Stimulated activated CD4-positive, alpha-beta T cell treated with anti-CD3 and anti-CD28 coated beads, Interleukin-4, amount 100 ng/mL, for 4 hours (primary cell): ENCODE measurements at regions not wholly inside any gene's neighbourhood (a gene's known extent, or its start where the extent isn't known, plus 50 kb on each side); places are given as distances from the start of the nearest gene placed in this dataset.
A peak's percentile ranks its signal among the peaks of the same experiment; 100 is the strongest.
"Not testable (repeated sequence)": the region's sequence is repeated elsewhere in the genome, so short reads cannot be mapped to it uniquely, and the experiment has no call there.

ENCODE experiments used
- DNase-seq, 2 experiments: peaks; one replicate each; pipeline ENCODE4 v3.0.0-alpha.2; 2020

DNA sequence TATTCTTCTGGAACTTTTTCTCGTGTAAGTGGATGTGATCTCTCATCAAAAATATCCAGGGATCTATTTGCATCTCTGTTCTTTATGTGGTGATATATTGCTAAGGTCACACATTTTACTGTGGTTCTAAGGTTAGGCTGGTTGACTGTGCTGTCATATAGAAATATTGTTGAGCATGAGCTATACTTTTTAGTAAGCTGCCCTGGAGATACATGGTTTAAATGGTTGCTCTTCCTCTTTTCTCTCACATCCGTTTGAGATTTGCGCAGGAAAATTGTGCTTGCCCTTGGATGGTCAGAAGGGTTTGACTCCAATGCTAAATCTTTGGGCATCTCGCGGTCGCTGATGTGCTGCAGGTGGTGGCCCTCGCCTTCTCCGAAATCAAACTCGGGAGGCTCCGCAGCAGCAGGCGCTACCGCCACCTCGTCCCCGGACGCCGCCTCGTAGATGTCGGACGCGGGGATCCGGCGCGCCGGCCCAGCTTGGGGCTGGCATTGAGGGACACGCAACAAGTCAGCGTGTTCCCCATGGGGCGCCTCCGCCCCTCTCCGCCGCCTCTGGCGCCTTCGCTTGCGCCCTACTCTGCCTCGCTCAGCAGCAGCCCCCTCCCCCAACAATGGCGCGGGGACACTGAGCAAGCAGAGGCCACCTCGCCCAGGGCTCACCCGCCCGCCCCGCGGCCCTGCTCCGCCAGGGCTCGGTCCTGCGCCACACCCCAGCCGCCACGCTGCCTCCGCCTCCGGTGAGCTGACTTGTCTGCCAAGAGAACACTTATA is 154.5 kb downstream of the MSN start:
- DNase-seq, result peak; percentile 33 to 40

GRCh38 chrX:65819983-65820382 is 152.5 kb downstream of the MSN start:
- DNase-seq, result not testable (repeated sequence)

- no peak for DNase-seq
Observed at GRCh38 chrX:65813245-65813644, 145.8 kb downstream of the MSN start.

DNA sequence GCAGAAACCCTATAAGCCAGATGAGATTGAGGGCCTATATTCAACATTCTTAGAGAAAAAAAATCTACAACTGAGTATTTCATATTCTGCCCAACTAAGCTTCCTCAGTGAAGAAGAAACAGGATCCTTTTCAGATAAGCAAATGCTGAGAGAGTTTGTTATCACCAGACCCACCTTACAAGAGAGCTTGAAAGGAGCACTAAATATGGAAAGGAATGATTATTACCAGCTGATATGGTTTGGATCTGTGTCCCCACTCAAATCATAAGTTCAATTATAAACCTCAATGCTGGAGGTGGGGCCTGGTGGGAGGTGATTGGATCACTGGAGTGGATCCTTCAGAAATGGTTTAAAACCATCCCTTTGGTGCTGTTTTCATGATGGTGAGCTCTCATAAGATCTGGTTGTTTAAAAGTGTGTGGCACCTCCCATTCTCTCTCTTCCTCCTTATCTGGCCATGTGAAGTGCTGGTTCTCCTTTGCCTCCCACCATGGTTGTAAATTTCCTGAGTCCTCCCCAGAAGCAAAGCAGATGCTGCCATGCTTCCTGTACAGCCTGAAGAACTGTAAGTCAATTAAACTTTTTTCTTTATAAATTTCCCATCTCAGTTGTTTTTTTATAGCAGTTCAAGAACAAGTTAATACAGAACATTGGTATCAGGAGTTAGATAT is 144.2 kb downstream of the MSN start:
- no peak for DNase-seq
